G401.6 (cell line): ENCODE measurements at regions not wholly inside any gene's neighbourhood (a gene's known extent, or its start where the extent isn't known, plus 50 kb on each side); places are given as distances from the start of the nearest gene placed in this dataset.

Experiments used
- FAIRE-seq: peaks from 2 replicates; lab custom pipeline; 2012; peaks lifted over from hg19 to GRCh38; lab: Jason Lieb, UNC

DNA sequence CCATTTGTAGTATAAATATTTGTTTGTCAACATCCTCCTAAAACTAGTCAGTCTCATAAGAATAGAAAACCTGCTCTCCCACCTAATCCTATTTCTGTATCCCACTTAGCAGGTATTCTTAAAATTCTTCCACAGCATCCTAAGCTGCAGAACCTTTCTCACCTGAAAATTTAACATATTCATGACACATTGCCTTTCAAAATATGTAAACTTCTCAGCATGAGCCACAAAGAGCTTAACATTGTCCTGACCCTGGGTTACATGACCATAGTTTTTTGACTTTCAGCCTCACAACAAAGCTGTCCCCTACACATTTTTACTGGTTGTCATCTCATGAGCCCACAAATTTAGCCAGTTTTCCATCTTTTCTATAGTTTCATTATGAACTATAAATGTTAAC is 712.1 kb downstream of the LTN1 start:
- no peak for FAIRE-seq

DNA sequence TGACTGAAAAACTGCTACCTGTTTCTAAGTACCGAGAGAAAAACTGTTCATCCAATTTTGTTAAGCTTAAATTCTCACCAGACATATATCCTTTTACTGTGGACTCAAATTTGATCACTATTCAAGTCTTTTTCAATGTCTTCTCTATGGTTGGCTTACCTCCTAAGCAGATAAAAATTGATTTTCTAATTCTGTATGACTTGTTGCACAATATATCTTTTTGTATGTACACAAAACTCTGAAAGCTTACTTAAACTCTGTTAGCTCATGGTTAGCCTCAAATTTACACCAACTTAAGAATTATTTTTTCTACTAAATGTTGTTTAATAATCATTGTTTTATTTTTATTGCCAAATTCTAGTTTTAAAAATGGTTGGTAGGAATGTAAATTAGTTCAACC is 715.4 kb downstream of the LTN1 start:
- no peak for FAIRE-seq

DNA sequence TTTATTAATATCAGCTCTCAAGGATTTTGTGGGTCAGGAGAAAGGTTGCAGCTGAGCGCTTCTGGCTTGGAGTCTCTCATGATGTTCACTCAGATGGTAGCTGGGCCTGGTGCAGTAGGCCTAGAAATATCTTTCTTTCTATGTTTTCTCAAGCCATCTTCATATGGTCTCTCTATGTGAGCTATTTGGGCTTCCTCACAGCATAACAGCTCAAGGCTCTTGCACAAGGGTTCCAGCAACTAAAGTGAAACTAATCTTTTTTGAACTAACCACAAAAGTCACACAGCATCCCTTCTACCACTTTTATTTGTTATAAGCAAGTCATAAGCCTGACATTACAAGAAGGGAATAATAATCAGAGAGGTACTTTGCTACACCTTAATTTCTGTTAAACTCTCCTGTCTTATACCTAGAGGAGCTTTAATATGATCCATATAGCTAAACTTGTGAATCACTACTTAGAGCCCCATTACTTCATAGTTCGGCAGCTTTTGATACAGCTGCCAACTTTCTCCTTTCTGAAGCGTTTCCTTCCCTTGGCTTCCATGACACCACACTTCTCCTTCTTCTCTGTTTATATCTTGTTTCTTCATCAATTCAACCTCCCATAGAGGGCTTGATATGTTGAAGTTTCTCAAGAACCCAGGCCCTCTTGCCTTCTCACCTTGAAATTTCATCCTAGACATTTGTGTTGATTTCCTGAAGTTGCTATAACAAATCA is 720.2 kb downstream of the LTN1 start:
- no peak for FAIRE-seq

DNA sequence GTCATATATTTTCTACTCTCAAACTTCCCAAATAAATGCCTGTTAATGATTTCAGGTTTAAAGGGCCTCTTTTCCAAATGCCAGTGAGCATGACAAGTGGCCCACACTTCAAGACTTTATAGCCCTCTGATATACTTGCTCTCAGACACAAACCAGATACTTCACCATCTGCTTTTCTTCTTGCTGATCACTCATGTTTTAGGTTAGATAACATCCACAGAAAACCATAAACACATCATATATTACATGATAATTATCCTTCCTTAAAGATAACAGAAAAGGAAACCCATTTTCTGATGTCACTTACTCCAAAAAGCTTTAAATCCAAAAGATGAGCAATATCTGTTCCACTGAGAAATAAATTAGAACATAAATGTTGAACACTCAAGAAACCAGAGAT is 723.5 kb downstream of the LTN1 start:
- FAIRE-seq: no peak

DNA sequence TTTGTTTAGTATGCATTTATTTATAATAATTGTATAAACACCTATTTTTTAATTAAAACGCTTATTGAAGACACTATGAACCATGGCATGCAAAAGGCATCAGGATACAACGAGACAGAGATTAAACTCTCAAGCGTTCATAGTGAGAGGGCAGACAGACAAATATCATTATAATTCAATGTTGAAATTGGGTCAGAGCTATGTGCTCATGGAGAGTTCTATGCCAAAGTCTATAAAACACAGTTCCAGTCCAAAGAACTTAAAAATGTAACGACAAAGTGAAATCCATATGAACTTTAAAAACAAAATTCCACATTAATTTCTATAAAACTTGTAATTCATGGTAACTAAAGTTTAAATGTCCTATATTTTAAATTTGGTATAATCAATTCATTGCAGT is 724.0 kb downstream of the LTN1 start:
- no peak for FAIRE-seq

DNA sequence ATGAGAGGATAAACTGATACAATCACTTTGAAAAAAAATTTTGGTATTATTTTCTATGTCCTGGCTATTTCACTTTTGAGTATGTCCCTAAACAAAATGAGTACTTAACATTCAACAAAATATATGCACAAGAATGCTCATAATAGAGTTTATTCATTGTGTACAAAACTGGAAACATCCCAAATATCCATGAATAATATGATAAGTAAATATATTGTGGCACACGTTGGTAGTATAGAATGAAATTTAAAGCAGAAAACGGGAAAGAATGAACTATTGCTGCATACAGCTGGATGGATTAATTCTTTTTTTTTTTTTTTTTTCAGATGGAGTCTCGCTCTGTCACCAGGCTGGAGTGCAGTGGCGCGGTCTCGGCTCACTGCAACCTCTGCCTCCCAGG is 725.2 kb downstream of the LTN1 start:
- no peak for FAIRE-seq

DNA sequence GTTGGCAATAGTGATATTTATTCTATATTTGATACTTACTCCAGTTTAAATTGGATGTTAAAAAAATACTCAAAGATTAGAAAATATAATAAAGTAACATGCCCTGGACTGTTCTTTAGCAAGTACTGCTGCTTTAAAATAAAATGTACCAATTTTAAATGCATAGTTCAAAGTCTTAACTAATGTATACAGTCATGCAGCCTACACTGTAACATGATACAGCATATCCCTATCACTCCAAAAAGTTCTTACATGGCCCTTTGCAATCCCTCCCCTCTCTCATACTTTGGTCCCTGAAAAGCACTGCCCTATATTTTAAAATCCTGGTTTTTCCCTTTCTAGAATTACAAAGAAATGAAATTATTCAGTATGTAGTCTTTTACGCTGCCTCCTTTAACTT is 726.6 kb downstream of the LTN1 start:
- no peak for FAIRE-seq

DNA sequence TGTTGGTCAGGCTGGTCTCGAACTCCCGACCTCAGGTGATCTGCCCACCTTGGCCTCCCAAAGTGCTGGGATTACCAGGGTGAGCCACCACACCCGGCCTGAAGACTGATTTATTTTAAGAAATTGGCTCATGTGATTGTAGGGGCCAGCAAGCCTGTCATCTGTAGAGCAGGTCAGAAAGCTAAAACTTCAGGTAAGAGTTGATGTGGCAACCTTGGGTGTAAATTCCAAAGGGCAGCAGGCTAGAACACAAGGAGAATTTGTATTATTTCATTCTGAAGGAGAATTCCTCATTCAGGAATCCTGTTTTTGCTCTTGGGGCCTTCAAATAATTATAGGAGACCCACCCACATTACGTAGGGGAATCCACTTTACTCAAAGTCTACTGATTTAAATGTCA is 728.7 kb downstream of the LTN1 start:
- FAIRE-seq: no peak

DNA sequence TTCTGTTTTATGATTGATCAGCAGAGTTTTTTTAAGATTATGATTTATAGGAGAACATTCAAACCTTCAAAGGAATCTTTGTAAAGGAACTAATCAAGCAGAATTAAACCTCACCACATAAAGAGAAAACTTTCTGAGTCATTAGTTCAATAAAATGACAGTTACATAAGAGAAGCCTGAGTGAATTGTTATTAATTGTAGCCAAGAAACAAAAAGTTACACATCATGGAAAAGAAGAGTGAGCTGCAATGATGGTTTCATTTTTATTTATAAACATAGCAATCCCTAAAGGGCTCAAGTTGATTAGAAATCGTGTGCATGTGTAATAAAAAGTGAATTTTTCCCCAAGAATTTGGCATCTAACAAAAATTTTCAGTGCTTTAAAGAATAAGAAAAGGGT is 731.4 kb downstream of the LTN1 start:
- FAIRE-seq: no peak

DNA sequence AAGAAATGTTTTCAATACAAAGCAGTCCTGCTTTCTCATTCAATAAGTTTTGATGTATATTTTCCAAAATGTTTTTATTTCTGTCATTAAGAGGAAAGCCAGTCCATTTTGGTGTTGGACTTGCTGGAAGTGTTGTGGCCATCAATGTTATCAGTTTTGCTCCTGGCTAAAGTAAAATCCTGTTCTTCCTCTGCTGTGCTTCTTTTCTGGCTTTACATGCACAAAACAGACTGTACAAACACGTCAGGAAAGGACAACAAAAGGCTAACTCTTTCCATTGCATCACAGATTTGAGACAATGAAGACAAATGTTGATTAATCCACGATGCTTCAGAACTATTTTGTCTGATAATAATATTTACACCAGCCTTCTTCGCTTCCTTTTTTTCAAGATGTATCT is 735.4 kb downstream of the LTN1 start:
- FAIRE-seq: no peak

DNA sequence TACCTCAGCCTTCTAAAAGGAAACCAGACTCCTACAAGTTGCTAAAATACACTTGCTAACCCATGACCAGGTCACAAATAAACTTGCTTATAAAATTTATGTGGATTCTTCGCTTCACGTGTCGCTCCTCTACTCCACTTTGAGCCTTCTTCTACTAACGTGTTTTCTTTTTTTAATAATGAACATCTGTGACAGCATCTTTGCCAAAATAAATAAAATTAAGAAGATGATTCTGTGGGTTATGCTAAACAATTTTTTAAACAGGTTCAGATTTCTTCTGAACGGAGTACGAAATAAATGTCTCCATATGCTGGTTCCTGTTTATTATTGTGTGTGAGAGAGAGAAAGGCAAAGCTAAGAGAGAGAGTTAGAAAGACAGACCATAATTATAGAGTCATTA is 735.8 kb downstream of the LTN1 start:
- FAIRE-seq: no peak

DNA sequence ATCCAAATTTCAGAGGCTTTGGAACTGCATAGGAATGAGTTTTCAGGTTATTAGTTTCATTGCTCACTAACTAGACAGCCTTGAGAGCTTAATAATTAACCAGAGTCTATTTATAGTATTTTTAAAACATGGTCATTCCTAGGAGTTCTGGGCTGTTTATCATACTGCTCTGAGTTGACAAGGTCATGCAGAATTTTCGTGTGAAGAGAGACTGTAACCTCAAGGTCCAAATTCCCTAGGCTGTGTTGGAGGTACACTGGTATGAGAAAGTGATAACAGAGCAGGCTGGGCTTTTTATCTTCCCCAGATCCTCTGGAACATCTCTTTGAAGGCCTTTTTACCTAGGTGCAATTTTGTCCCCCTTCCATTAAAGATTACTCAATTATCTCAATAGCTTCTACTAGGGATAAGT is 736.3 kb downstream of the LTN1 start:
- FAIRE-seq: no peak

DNA sequence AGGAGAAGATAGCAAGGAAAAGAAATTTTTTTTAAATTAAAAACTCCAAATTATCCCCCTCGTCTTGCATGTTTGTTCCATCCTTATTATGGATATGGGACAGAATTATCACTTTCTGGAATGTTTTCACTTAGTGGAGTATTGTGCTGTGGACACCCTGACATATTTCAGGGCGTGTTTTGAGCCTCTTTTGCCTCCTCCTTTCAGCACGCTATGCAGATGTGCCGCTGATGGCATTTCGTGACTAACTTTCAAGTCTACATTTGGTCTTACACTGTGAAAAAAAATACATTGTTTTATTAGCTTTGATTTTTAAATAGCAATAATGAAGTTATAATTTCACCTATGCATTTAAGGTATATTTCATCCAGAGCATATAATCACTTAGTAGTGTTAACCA is 738.7 kb downstream of the LTN1 start:
- FAIRE-seq: no peak

DNA sequence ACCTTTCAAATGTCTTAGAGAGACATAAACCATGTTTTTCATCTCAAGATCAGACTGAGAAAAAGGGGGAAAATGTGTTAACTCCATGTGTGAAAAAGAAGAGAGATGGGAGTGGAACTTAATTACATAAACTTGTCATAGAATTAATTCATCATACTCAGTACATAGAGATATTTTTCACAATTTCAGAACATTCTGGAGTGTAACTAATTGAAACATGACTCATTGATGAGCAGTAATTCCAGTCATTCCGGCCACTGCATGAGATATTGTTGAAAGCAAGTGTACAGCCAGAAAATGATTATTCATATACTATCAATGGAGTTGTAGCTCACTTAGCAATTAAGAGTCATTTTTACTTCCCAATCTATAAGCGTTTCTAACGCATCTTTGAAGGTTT is 739.3 kb downstream of the LTN1 start:
- FAIRE-seq: no peak

DNA sequence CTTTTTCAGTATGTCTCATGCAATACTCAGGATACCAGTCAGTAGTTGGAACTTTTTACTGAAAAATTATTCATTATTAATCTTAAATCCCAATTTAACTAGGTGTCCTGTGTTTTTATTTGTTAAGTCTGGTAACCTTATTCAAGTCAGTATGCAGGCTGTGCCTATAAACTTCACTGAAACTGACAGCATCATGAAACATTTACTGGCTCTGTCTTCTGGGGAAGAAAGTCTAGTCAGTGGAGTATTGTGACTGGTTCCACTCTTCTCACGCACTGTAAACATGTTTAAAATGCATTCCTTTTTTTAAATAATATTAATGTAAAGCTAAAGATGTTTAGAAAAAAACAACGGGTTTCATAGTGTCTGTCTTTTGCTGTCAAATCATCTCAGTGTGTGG is 739.7 kb downstream of the LTN1 start:
- FAIRE-seq: no peak

DNA sequence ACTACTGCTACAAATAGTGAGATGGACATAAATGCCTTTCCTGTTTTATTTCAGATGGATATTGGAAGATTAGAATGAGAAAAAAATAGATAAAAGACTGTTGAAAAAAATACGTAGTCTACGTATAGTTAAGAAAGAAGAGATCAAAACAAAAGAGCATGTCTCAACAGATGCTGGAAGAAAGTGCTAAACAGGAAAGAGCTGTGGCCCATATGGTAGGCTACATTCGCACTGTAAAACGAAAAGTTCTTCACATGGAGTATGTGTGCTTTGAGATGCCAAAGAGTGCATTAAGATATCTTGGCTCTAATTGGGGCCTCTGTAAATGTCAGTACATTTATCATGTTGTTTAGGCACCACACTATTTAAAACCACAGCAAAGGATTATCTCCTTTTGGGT is 741.7 kb downstream of the LTN1 start:
- no peak for FAIRE-seq

DNA sequence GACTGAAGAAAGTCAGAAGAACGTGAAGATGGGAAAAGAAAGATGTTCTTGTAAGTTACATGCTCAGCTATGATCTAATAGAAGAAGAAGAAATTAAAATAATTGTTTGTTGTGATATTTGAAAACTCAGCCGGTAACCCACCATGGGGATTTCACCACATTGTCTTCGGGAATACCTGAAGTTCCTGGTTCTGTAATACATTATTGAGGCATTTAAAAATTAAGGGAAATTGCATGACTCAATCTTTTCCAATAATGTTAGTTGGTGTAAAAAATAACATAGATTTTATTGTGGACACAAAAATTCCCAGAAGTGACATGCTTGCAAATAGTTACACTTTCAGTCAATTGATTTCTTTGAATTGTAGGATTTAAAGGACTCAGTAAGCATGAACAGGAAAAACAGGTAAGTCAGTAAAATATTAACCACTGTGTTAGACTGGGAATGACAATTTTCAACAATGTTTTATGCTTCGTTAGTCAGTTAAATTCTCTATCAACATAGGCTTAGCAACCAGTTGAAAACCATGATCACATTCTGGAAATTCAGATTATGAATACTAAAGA is 745.1 kb downstream of the LTN1 start:
- no peak for FAIRE-seq

DNA sequence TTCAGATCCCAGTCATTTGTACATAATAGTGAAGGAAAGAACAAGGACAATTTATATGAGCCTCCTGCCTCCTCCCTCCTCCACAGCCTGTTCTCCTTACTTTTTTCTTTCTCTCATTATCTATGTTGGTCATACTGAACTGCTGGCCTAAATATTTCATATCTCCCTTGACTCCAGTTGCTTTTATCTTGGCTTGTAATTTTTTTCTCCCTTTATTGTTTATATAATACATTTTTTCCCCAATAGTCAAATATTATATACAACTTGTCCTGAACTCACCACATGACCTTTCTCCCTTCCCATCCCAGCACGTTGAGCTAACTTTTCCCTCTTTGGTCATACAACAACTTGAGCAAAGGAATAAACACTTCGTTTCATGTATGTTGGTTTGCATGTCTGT is 752.1 kb downstream of the LTN1 start:
- FAIRE-seq: no peak

DNA sequence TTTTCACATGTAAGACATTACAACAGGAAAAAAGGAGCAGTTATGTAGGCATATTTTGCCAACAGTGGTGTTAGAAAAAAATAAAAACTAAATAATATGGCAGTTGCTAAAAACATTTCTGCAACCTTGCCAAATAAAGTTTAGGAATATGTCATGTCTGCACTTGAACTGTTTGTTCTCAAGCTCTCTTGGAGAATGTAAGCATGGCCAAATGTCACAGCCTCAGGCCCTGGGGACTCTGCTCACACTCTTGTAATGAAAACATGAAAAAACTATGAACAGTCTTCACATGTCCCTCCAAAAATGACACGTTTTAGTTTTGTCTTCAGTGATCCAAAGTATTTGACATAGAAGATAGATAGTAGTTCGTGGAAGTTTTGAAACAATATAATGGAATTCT is 753.3 kb downstream of the LTN1 start:
- no peak for FAIRE-seq

DNA sequence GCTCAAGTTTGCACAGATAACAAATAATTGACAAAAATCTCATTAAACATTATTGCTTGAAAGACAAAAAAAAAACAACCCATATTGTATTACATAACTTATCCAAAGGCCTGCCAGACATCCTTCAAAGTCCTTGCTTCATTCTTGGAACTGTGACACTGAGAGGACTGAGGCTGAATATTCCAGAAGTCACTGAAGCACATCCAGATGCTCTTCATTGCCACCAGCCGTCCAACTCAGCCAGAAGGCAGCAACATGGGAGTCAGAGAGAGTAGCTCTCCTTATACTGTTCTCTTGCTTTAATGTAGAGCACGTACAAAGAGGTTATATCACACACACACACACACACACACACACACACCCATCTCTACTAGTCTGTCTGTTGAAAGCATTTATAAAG is 755.0 kb downstream of the LTN1 start:
- FAIRE-seq: no peak

DNA sequence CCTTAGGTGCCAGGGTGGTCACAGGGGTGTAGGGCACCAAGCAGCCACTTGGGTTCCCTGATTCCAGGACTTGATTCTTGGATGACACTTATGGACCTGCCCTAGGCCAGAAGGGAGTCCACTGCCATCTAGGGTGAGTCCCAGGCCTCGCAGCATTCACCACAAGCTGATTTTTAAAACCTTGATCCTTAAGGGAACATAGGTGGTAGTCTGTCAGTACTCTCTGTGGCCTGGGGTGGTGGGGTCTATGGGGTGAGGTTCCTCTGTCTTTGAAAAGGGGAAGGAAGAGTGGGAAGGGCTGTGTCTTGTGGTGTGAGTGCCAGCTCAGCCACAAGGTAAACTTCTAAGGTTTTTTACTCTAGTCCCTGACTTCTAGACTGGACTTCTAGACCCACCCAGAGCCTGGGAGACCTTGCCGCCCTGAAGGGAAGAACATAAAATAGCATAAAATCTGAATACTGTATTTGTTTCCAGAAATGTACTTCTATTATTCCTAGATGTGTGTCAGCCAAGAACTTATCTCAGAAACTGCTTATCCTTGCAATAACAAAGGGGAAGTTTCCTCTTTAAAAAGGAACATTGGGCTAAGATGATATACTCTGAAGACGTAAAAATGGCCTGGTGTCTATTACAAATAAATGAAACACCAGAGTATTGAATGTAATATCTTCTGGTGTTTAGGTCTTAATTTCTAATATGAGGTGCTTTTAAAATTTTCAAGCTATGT is 757.3 kb downstream of the LTN1 start:
- no peak for FAIRE-seq

DNA sequence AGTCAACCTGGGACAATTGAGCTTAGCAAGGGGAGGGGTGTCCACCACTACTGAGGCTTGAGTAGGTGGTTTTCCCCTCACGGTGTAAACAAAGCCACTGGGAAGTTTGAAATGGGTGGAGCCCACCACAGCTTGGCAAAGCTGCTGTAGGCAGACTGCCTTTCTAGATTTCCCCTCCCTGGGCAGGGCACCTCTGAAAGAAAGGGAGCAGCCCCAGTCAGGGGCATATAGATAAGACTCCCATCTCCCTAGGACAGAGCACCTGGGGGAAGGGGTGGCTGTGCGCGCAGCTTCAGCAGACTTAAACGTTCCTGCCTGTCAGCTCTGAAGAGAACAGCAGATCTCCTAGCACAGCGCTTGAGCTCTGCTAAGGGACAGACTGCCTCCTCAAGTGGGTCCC is 758.4 kb downstream of the LTN1 start:
- FAIRE-seq: no peak

DNA sequence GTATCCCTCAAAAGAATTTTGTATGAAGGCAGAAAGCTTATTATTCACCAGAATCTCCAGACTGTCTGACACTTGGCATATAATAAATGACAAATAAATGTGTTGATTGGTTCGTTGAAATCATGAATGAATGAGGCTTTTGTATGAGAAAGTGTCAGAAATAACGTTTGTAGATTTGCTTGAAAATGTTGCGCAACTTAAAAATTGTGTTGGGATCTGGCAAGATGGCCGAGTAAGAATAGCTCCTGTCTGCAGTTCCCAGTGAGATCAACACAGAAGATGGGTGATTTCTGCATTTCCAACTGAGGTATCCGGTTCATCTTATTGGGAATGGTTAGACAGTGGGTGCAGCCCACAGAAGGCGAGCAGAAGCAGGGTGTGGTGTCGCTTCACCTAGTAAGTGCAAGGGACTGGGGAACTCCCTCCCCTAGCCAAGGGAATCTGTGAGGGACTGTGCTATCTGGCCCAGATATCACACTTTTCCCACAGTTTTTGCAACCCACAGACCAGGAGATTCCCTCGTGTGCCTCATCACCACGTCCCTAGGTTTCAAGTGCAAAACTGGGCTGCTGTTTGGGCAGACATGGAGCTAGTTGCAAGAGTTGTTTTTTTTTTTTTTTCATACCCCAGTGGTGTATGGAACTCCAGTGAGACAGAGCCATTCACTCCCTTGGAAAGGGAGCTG is 759.0 kb downstream of the LTN1 start:
- no peak for FAIRE-seq
